D721Med (cell line): ENCODE measurements at regions not wholly inside any gene's neighbourhood (a gene's known extent, or its start where the extent isn't known, plus 50 kb on each side); places are given as distances from the start of the nearest gene placed in this dataset.
A peak's percentile ranks its signal among the peaks of the same experiment; 100 is the strongest.

ENCODE experiments used
- DNase-seq: peaks from one replicate; pipeline ENCODE4 v3.0.0; 2011; ENCODE audit warnings: low spot score; ENCODE audit not compliant: insufficient read length
- FAIRE-seq: peaks from 2 replicates; lab custom pipeline; 2011; peaks lifted over from hg19 to GRCh38; lab: Jason Lieb, UNC
- CTCF ChIP-seq: IDR thresholded peaks from 2 replicates; pipeline ENCODE4 v1.5.1; 2012; ENCODE audit warnings: mild to moderate bottlenecking, control low read depth; ENCODE audit not compliant: insufficient read depth; ENCODE audit errors: missing control alignments

GRCh38 chr5:52544738-52545137 is 243.0 kb upstream of the ITGA1 start:
- no peak for TF ChIP-seq CTCF

GRCh38 chr5:52554293-52554692 is 233.4 kb upstream of the ITGA1 start:
- no peak for DNase-seq
- no peak for TF ChIP-seq CTCF
- FAIRE-seq = peak; percentile 86

More at GRCh38 chr5:52544738-52545137, 243.0 kb upstream of the ITGA1 start:
- FAIRE-seq (no peak), DNase-seq (no peak)

DNA sequence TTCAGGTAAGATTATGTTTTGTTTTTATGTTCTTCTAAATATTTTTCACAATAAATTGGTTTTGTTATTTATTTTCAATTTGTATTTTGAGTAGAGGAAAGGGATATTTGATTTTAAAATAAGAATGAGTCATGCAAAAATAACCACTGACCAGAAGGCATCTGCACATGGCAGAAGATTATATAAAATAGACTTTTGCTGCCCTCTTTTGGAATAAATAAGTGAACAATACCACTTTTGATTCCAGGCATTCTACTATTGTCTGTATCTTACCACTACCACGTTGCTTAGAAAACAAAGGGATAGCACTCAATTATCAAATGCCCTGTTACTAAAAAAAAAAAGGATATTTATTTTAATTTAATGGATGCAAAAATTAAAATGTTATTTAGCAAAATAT is 227.3 kb upstream of the ITGA1 start:
- FAIRE-seq (no peak), DNase-seq (no peak)
- TF ChIP-seq CTCF = peak; percentile 48

DNA sequence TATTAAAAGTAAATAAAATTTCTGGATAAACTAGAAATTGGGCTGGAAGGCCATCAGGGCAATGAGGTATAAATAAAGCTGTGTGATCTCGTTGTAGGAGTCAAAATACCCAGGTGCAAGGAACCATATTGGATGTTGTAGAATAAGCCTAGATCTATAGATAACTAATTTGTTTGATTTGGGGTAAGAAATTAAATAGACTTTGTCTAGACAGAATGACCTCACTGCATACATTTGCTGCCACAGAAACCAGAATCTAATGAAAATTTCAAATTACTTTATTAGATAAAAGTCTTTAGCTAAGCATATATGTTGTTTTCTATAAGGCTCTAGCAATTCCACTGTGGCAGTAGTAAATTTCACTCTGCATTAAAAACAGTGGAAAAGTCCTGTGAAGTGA is 225.2 kb upstream of the ITGA1 start:
- no peak for FAIRE-seq
- DNase-seq = no peak

DNA sequence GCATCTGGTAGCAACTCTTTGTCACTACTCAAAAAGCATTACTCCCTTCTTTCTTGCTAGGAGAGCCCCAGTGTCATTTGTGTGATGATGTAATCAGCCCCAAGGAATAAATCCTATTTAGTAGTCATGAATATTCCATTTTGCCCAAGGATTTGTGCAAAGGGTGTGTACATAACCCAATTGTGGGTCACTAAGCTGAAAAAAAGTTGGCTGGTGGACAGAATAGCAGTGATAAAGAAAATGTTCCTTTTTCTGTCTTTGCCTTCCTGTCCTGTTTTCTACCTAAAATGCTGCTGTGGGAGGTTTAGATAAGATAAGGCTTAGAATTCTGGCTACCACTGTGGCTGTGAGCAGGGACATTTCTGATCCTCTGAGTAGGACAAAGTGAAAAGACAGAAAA is 223.1 kb upstream of the ITGA1 start:
- FAIRE-seq (no peak), DNase-seq (no peak)
- no peak for TF ChIP-seq CTCF

More for the DNA sequence above, 225.2 kb upstream of the ITGA1 start:
- no peak for TF ChIP-seq CTCF

DNA sequence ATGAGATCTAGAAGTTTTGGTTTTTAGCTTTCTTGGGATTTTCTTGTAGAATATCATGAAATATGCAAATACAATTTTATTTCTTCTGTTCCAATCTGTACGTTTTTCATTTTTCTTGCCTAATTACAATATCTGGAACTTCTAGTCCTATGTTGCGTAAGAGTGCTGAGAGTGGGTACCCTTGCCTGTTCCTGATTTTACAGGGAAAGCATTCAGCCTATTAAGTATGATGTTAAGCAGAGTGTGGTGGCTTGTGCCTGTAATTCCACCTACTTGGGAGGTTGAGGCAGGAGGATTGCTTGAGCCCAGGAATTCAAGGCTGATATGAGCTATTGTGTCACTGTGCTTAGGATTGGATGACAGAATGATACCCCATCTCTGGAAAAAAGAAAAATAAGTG is 210.2 kb upstream of the ITGA1 start:
- TF ChIP-seq CTCF = no peak
- DNase-seq (no peak), FAIRE-seq (no peak)

- no peak for TF ChIP-seq CTCF
- FAIRE-seq (no peak), DNase-seq (no peak)
Measured at GRCh38 chr5:52579391-52579790, 208.3 kb upstream of the ITGA1 start.
